Neuron (in vitro differentiated cells): ENCODE measurements at regions not wholly inside any gene's neighbourhood (a gene's known extent, or its start where the extent isn't known, plus 50 kb on each side); places are given as distances from the start of the nearest gene placed in this dataset.

Experiments
- H2AFZ ChIP-seq: one replicate; pipeline ENCODE4 v1.6.1; 2013; ENCODE audit warnings: low read depth, mild to moderate bottlenecking, inconsistent platforms, low read length, moderate library complexity
- H3K27me3 ChIP-seq: one replicate; pipeline ENCODE4 v1.6.1; 2013; ENCODE audit warnings: low read length; ENCODE audit not compliant: insufficient read depth
- H3K36me3 ChIP-seq: one replicate; pipeline ENCODE4 v1.6.1; 2013; ENCODE audit warnings: low read length; ENCODE audit not compliant: insufficient read depth
- H3K4me1 ChIP-seq: one replicate; pipeline ENCODE4 v1.6.1; 2013; ENCODE audit warnings: low read length; ENCODE audit not compliant: insufficient read depth
- H3K4me3 ChIP-seq: 2 replicates; pipeline ENCODE4 v1.5.1; 2013; ENCODE audit warnings: mild to moderate bottlenecking, low read length, moderate library complexity
- H3K9me3 ChIP-seq: one replicate; pipeline ENCODE4 v1.6.1; 2013; ENCODE audit warnings: low read length

DNA sequence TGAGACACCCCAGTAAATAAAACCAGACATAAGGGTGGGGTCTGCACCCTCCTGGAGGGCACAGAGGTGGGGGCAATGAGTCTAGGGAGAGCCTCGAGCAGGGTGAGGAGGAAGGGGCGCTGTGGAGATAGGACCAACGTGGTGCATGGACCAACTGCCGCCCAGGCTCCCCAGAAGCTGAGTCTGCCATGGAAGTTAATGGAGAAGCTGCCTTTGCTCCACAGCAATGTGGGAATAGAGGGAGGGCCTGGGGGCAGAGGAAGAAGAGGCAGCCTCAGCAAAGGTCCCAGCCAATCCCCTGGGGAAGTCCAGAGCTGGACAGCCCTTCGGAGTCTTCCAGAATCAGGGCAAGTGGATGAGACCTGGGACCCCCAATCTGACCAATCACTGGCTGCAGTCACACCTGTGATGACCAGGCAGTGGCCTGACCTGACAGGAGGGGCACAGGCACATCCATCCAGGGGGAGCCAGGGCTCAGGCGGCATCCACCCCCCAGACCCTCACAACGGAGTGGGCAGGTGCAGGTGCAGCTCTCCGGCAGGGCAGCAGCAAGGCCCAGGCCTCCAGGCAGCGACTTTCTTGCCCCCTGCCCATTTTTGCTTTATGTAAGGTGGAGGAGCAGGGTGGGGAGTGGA, 242.2 kb upstream of the PPP2R2D start:
- Histone ChIP-seq H3K4me1 (no peaks in the 10 kb centered on the region), H3K27me3 (no peaks in the 10 kb centered on the region), H3K4me3 (no peak overlapping the region), H2AFZ (no peak overlapping the region), H3K9me3 (no peaks in the 10 kb centered on the region), H3K36me3 (no peaks in the 10 kb centered on the region)

DNA sequence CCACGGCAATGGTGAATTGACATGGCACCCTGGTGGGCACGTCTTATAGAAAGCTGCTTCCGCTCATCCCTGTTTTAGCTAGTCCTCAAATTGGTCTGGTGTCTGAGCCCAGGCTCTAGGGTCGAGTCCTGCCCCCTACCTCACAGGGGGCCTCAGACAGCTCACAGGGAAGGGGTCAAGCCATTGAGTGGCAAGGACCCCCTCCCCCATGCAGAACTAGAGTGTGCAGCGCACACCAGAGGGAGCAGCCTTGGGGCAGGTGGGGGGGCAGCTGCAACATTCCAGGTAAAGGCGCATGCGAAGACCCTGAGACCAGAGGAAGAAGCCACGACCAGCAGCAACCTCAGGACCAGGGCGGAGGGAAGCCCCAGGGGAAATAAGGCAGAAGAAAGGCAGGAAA, 240.4 kb upstream of the PPP2R2D start:
- Histone ChIP-seq H3K9me3 (no peaks in the 10 kb centered on the region), H3K4me3 (no peak overlapping the region), H3K4me1 (no peaks in the 10 kb centered on the region), H2AFZ (no peak overlapping the region), H3K27me3 (no peaks in the 10 kb centered on the region), H3K36me3 (no peaks in the 10 kb centered on the region)

DNA sequence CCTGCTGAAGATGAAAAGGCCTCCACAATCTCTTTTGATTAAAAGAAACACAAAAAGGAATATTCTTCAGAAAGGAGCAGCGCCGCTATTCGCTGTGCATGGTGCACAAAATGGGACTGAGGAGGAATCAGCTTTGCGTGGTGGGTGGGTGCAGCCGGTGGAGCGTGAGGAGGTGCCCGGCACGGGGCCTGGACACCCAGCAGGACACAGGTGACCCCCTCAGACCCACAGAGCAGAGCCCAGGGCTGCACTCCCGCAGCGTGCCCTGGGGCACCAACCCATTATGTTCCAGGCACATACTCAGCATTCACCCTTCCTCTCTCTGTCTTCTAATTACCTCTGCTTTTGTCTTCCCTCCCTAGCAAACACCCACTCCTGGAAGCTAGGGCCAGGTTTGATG, 238.0 kb upstream of the PPP2R2D start:
- H3K36me3 ChIP-seq, result no peaks in the 10 kb centered on the region
- H3K9me3 ChIP-seq, result no peaks in the 10 kb centered on the region
- no peaks in the 10 kb centered on the region for H3K27me3 ChIP-seq
- H3K4me1 ChIP-seq, result no peaks in the 10 kb centered on the region
- no peak overlapping the region for H3K4me3 ChIP-seq
- no peak overlapping the region for H2AFZ ChIP-seq

DNA sequence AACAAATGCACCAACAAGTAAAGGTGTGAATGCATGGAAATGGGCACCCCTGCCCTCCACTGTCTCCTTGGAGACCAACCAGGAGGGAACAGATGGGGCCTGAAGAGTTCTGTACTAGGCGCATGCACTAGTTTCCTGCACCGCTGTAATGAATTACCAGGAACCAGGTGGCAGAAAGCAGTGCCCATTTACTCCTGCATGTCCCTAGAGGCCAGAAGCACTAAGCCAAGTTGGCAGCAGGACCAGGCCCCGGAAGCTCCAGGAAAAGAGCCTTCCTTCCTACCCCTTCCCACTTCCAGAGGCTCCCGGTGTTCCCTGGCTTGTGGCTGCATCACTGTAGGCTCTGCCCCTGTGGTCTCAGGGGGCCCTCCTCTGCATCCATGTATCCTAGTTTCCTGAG, 237.5 kb upstream of the PPP2R2D start:
- no peak overlapping the region for H2AFZ ChIP-seq
- H3K4me1 ChIP-seq, result no peaks in the 10 kb centered on the region
- H3K9me3 ChIP-seq, result no peaks in the 10 kb centered on the region
- no peaks in the 10 kb centered on the region for H3K36me3 ChIP-seq
- H3K4me3 ChIP-seq, result no peak overlapping the region
- no peaks in the 10 kb centered on the region for H3K27me3 ChIP-seq

DNA sequence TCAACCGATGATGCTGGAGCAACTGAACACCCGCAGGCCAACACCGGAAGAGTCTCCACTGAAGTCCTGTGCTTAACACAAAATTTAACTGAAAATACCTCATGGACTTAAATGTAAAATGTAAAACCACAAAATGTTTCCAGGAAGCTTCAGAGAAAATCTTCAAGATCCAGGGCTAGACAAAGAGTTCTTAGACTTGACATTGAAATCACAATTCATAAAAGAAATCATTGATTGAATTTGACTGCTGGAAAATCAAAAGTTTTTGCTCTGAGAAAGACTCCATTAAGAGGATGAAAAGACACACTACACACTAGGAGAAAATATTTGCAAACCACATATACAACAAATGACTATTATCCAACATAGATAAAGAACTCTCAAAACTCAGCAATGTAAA, 234.7 kb upstream of the PPP2R2D start:
- Histone ChIP-seq H3K4me3 (no peak overlapping the region), H3K27me3 (no peaks in the 10 kb centered on the region), H3K36me3 (no peaks in the 10 kb centered on the region), H3K4me1 (no peaks in the 10 kb centered on the region), H3K9me3 (no peaks in the 10 kb centered on the region), H2AFZ (no peak overlapping the region)

DNA sequence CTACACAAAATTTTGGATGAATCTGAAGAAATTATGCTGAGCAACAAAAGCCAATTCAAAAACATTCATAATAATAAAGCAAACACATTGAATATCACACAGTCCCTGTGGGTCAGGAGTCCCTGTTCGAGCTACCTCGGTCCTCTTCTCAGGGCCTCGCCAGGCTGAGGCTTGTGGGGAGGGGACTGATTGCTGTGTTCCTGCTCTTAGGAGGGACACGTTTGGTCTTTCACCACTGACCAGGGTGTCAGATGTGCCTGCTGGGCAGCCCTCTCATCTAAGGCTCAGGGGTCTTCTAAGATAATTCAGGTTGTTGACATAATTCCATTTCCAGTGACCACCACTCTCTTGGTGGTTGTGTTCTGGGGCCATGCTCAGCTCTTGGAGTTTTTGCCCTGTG, 233.8 kb upstream of the PPP2R2D start:
- no peaks in the 10 kb centered on the region for H3K9me3 ChIP-seq
- no peaks in the 10 kb centered on the region for H3K36me3 ChIP-seq
- H3K4me3 ChIP-seq, result no peak overlapping the region
- no peaks in the 10 kb centered on the region for H3K4me1 ChIP-seq
- H3K27me3 ChIP-seq, result no peaks in the 10 kb centered on the region
- no peak overlapping the region for H2AFZ ChIP-seq

DNA sequence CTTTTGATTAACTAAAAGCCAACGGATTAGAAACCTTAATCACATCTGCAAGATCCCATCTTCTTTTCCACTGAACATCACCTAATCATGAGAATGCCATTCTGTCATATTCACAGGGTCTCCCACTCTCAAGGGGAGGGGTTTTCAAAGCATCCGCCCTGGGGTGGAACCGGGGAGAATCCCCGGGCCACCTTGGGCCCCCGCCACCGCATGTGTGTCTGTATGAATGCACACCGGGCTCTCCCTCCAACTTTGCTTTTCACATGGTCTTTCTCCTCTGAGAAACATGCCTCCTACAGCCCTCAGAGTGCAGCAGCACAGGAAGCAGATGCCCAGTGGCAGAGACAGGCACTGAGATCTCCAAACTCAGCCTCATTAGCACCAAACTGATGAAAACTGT, 233.2 kb upstream of the PPP2R2D start:
- H2AFZ ChIP-seq, result no peak overlapping the region

DNA sequence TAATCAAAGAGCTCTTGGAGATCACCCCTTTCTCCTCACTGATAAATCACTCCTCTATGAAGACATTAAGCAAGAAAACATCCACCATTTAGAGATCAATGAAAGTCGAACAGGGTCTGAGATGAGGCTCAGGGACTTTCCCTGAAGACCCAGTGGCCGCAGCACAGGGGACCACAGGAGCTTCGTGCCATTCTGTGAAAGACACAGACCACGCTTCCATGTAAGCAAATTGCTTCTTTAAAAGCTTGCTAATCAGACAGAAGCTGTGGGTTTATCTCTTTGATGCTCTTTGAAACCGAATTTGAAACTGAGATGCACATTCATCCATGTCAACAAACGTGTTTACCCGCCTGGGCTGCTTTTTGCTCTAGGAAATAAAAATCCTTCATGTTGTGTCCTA, 231.9 kb upstream of the PPP2R2D start:
- H3K9me3 ChIP-seq, result no peaks in the 10 kb centered on the region
- no peaks in the 10 kb centered on the region for H3K27me3 ChIP-seq
- no peak overlapping the region for H2AFZ ChIP-seq
- H3K4me3 ChIP-seq, result no peak overlapping the region
- H3K36me3 ChIP-seq, result no peaks in the 10 kb centered on the region
- no peaks in the 10 kb centered on the region for H3K4me1 ChIP-seq

More for the DNA sequence above, 233.2 kb upstream of the PPP2R2D start:
- no peaks in the 10 kb centered on the region for H3K4me1 ChIP-seq
- no peaks in the 10 kb centered on the region for H3K27me3 ChIP-seq
- H3K4me3 ChIP-seq, result no peak overlapping the region
- H3K9me3 ChIP-seq, result no peaks in the 10 kb centered on the region
- no peaks in the 10 kb centered on the region for H3K36me3 ChIP-seq

DNA sequence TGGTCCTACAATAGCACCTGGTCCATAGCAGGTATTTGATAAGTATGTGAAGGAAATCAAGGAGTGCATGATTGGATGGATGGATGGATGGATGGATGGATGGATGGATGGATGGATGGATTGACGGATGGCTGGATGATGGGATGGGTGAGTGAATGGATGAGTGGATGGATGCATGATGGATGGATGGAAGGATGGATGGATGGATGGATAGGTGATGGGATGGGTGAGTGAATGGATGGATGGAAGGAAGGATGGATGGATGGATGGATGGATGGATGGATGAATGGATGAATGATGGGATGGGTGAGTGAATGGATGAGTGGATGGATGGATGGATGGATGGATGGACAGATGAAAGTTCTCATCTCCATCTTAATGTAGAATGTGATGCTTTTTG, 231.0 kb upstream of the PPP2R2D start:
- no peaks in the 10 kb centered on the region for H3K27me3 ChIP-seq
- H3K4me1 ChIP-seq, result no peaks in the 10 kb centered on the region
- no peak overlapping the region for H3K4me3 ChIP-seq
- H3K9me3 ChIP-seq, result no peaks in the 10 kb centered on the region
- H2AFZ ChIP-seq, result no peak overlapping the region
- H3K36me3 ChIP-seq, result no peaks in the 10 kb centered on the region

DNA sequence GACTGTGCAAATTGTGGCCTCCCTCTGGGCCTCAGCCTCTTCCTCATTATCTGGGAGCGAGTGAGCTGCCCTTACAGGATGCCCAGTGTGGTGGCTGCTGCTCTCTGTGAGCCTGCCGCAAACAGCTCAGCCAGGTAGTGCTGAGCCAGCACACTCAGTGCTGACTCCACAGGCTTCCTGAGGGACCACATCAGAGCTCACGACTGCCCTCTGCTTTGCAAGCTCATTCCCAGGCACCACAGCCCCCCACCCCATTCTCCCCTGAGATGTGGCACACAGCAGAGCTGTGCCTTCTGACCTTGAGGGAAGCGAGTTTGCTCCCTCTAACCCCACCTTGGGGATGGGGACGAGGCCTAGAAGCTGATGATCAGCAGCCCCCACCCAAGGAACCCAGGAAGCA, 230.5 kb upstream of the PPP2R2D start:
- Histone ChIP-seq H3K4me1 (no peaks in the 10 kb centered on the region), H3K4me3 (no peak overlapping the region), H2AFZ (no peak overlapping the region)

DNA sequence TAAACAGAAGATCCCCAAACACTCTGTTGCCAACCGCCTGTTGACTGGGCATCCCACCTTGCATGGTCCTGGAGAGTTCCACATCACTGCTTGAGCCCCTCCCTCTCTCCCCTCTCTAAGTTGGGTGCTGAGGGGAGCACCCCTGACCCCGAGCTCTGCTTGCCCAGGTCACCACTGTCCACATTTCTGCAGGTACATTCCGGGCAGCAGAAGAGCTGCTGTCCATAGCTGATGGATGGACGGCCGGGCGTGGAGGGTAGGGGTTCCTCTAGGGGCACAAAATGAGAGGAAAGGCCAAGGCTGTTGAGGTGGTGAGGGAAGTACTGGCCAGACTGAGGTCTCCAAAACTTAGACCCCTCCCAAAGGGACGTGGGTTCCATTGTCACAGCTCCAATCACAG, 227.4 kb upstream of the PPP2R2D start:
- H3K4me3 ChIP-seq, result no peak overlapping the region
- no peaks in the 10 kb centered on the region for H3K36me3 ChIP-seq
- no peak overlapping the region for H2AFZ ChIP-seq
- no peaks in the 10 kb centered on the region for H3K9me3 ChIP-seq
- H3K27me3 ChIP-seq, result no peaks in the 10 kb centered on the region
- H3K4me1 ChIP-seq, result peaks cover 17% of the 10 kb centered on the region

More for the DNA sequence above, 230.5 kb upstream of the PPP2R2D start:
- no peaks in the 10 kb centered on the region for H3K9me3 ChIP-seq
- H3K27me3 ChIP-seq, result no peaks in the 10 kb centered on the region
- no peaks in the 10 kb centered on the region for H3K36me3 ChIP-seq

DNA sequence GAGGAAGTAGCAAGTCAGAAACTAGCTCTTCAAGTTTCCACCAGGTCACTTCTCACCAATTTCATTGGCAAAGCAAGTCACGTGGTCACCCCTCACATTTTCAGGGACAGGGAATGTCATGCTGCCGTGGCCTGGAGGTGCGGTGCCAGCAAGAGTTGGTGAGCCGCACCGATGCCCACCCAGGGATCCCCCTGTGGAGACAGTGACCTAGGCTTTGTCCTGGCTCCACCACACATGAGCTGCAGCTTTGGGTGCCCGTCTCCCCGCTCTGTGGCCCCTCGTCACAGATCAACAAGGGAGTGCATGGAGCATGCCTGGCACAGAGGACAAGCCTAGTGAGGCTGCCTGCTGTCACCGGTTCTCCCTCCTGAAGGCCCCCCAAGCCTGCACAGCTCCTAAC, 226.7 kb upstream of the PPP2R2D start:
- peaks cover 17% of the 10 kb centered on the region for H3K4me1 ChIP-seq
- H3K36me3 ChIP-seq, result no peaks in the 10 kb centered on the region

DNA sequence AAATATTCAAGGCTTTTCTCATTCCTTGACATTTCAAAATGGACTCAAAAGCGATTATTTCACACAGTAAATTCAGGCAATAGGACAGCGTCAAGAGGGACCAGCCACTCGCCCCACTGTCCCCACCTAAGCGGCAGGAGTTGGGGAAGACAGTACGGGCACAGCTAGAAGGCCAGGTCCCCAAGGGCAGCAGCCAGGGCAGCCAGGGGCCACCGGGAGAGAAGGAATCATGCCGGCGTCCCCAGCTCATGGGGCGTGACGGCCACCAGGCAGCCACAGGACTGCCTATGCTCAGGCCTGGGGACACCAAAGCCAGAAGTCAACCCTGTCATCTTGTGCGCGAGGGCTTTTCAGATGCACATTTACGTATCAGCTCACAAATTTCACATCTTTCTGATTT, 225.7 kb upstream of the PPP2R2D start:
- Histone ChIP-seq H3K36me3 (no peaks in the 10 kb centered on the region), H3K9me3 (peaks cover 2% of the 10 kb centered on the region), H3K27me3 (no peaks in the 10 kb centered on the region), H3K4me3 (no peak overlapping the region), H3K4me1 (peaks cover 17% of the 10 kb centered on the region), H2AFZ (no peak overlapping the region)

More for the DNA sequence above, 226.7 kb upstream of the PPP2R2D start:
- peaks cover 2% of the 10 kb centered on the region for H3K9me3 ChIP-seq
- no peaks in the 10 kb centered on the region for H3K27me3 ChIP-seq
- H2AFZ ChIP-seq, result no peak overlapping the region
- no peak overlapping the region for H3K4me3 ChIP-seq

DNA sequence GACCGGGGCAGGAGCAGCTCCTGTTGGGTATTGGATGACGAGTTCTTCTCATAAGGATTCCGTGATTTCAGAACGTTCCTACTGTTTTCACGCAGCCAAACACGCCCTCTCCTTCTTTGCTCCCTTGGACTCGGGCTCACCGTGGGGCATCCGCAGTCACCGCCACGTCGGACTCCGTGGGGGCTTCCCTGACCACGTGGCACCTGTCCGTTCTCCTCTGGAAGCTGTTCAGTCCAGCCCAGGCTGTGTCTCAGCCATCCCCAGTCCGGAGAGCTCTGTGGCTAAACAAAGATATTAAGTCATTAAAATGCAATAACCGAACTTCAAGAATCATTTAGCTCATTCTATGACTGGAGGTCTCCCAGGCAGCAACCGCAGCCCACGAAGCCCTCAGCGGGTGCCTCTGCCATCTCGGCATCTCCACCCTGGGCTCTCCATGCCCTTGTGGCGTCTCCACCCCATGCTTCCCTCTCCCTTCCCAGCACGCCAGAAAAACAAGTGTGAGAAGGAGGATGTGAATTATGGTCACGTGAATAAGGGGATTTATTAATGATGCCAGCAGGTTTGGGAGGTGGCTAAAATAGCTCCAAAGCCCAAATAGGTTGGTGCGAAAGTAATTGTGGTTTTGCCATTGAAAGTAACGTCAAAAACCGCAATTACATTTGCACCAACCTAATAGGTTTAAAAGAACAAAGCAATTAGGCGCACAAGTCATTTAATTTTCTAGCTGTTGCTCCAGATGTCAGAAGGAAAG, 224.6 kb upstream of the PPP2R2D start:
- H3K4me1 ChIP-seq, result peaks cover 17% of the 10 kb centered on the region
- H3K4me3 ChIP-seq, result no peak overlapping the region
- H3K27me3 ChIP-seq, result no peaks in the 10 kb centered on the region
- no peaks in the 10 kb centered on the region for H3K36me3 ChIP-seq
- H3K9me3 ChIP-seq, result peaks cover 2% of the 10 kb centered on the region
- H2AFZ ChIP-seq, result no peak overlapping the region
